ENCODE measurements at regions not wholly inside any gene's neighbourhood (a gene's known extent, or its start where the extent isn't known, plus 50 kb on each side); places are given as distances from the start of the nearest gene placed in this dataset.

DNA sequence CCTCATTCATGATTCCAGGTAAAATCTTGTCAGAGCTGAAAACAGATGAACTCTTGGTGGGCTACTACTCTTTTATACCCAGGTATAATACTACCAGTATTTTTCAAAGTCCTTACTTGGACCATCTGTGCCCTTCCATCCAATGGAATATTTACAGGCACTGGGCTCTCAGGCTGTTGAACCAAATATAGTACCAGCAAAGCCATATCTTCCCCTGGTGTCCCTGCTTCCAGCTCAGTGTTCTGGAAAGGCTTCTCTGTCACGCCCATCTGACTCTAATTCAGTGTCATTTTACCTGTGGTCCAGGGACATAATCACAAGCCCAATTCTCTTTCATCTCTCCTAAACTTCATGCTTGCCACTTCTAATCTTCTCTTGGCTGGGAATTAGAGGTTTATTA lies 119.2 kb upstream of the STK17B start:
- TF ChIP-seq, protein P1, sequence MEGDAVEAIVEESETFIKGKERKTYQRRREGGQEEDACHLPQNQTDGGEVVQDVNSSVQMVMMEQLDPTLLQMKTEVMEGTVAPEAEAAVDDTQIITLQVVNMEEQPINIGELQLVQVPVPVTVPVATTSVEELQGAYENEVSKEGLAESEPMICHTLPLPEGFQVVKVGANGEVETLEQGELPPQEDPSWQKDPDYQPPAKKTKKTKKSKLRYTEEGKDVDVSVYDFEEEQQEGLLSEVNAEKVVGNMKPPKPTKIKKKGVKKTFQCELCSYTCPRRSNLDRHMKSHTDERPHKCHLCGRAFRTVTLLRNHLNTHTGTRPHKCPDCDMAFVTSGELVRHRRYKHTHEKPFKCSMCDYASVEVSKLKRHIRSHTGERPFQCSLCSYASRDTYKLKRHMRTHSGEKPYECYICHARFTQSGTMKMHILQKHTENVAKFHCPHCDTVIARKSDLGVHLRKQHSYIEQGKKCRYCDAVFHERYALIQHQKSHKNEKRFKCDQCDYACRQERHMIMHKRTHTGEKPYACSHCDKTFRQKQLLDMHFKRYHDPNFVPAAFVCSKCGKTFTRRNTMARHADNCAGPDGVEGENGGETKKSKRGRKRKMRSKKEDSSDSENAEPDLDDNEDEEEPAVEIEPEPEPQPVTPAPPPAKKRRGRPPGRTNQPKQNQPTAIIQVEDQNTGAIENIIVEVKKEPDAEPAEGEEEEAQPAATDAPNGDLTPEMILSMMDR (IDR thresholded peaks at IDR 0.05) = no peak
- no peak for TF ChIP-seq POLR2A (IDR thresholded peaks at IDR 0.05)
